ENCODE measurements at regions not wholly inside any gene's neighbourhood (a gene's known extent, or its start where the extent isn't known, plus 50 kb on each side); places are given as distances from the start of the nearest gene placed in this dataset.
"Not testable (repeated sequence)": the region's sequence is repeated elsewhere in the genome, so short reads cannot be mapped to it uniquely, and the experiment has no call there.

GRCh38 chr3:39657075-39657474 is 152.3 kb upstream of the MYRIP start:
- DNase-seq = no peak

GRCh38 chr3:39657775-39658174 is 151.6 kb upstream of the MYRIP start:
- no peak for DNase-seq

- DNase-seq = no peak
Observed at GRCh38 chr3:39664931-39665330, 144.5 kb upstream of the MYRIP start.

GRCh38 chr3:39665441-39665840 is 144.0 kb upstream of the MYRIP start:
- DNase-seq = no peak

GRCh38 chr3:39668420-39668819 is 141.0 kb upstream of the MYRIP start:
- DNase-seq = no peak

GRCh38 chr3:39671116-39671515 is 138.3 kb upstream of the MYRIP start:
- DNase-seq = peak; percentile 10

GRCh38 chr3:39671600-39671999 is 137.8 kb upstream of the MYRIP start:
- peak; percentile 11 for DNase-seq

- DNase-seq = peak; percentile 16
Observed at GRCh38 chr3:39705351-39705900, 104.0 kb upstream of the MYRIP start.

- DNase-seq = no peak
Observed at GRCh38 chr3:39707314-39707909, 102.0 kb upstream of the MYRIP start.

GRCh38 chr3:39712413-39713048 is 96.9 kb upstream of the MYRIP start:
- DNase-seq = no peak

- not testable (repeated sequence) for DNase-seq
Observed at GRCh38 chr3:39713341-39713740, 96.1 kb upstream of the MYRIP start.

GRCh38 chr3:39716849-39717248 is 92.6 kb upstream of the MYRIP start:
- no peak for DNase-seq

- DNase-seq = no peak
Observed at GRCh38 chr3:39718674-39719595, 90.5 kb upstream of the MYRIP start.

GRCh38 chr3:39721076-39721475 is 88.3 kb upstream of the MYRIP start:
- no peak for DNase-seq

GRCh38 chr3:39724233-39724846 is 85.1 kb upstream of the MYRIP start:
- no peak for DNase-seq

GRCh38 chr3:39725321-39725720 is 84.1 kb upstream of the MYRIP start:
- DNase-seq = no peak

GRCh38 chr3:39727415-39727814 is 82.0 kb upstream of the MYRIP start:
- DNase-seq = no peak

- DNase-seq = no peak
Observed at GRCh38 chr3:39733804-39734203, 75.6 kb upstream of the MYRIP start.

GRCh38 chr3:39739658-39740057 is 69.8 kb upstream of the MYRIP start:
- not testable (repeated sequence) for DNase-seq

- DNase-seq = no peak
Observed at GRCh38 chr3:39744746-39745145, 64.7 kb upstream of the MYRIP start.

- no peak for DNase-seq
Observed at GRCh38 chr3:39748002-39748401, 61.4 kb upstream of the MYRIP start.

GRCh38 chr3:39748763-39749162 is 60.6 kb upstream of the MYRIP start:
- no peak for DNase-seq

- DNase-seq = no peak
Observed at GRCh38 chr3:39750712-39751111, 58.7 kb upstream of the MYRIP start.

All from NCI-H226 (cell line).